GM19025 (cell line): ENCODE measurements at regions not wholly inside any gene's neighbourhood (a gene's known extent, or its start where the extent isn't known, plus 50 kb on each side); places are given as distances from the start of the nearest gene placed in this dataset.
"Not testable (repeated sequence)": the region's sequence is repeated elsewhere in the genome, so short reads cannot be mapped to it uniquely, and the experiment has no call there.

ENCODE experiments used
- ATAC-seq: cut with Tn5 transposase; IDR thresholded peaks from one replicate; pipeline ENCODE4 v1.9.1; 2021; ENCODE audit warnings: mild to moderate bottlenecking, low read depth, moderate library complexity; ENCODE audit not compliant: unreplicated experiment

DNA sequence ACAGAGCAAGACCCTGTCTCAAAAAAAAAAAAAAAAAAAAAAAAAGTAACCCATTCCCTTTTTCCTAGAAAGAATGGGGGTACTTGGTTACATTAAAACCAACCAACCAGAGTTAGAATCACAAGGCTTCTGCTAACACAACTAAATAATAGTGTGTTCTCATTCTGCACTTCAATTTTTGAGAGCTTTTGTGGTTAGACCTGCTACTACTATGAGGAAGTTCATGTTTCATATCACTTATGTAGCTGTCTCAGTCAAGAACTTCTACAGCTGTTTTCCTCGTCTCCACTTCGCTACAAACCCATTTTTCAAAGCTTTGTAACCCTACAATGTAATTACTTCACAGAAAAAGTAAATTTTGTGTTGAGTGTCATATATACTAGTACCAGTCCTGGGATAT lies 58.3 kb downstream of the PDHA2 start:
- no peak for ATAC-seq

DNA sequence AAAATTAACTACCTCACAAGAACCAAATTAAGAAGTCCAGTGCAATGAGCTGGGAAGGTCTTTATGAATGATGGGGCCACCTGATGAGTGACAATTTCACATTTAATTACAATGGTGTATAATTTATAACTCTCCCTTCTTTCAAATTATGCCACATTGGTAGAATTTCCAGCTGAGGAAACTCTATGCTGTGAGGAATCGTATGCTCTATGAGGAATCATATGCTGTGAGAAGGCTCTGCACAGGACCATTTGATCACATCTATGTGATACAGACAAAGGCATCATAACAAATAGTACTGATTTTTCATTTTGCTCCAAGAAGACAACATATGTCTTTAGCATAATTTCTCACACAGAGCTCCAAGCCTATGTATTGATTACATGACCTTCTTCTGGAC lies 69.3 kb downstream of the PDHA2 start:
- no peak for ATAC-seq

DNA sequence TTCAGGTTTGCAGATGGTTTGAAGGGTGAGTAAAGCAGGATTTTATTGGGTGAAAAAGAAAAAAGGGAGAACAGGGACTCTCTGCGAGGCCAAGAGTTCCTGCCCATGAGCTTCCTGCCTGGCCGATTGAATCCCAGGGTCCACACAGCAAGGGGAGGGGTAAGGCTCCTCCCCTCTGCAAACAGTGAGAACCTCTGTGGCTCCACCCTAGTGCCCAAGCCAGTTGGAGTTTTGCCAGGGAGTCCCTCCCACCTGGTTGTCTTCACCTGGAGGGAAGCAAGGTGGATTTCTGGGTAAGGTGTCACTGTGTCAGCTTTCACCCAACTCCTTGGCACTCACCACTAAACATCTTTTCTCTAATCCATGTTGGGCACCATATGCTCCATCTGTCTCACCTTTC lies 70.9 kb downstream of the PDHA2 start:
- no peak for ATAC-seq

DNA sequence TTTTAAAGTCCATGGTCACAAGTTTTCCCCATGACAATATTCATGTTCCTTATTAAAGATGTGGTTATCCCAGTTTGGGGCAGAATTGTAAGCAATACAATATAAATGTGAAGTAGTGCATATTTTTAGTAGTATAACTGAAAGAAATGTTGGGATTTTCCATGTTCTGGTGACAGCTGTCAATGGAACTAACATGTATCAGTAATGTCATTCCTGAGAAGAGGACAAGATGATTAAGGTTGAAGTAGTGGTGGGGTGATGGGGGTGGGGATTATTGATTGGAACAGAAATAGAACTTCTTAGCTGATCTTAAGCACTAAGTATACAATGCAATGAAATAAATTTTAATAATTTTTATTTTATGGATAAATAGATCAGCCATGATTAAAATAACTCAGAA lies 81.6 kb downstream of the PDHA2 start:
- no peak for ATAC-seq

DNA sequence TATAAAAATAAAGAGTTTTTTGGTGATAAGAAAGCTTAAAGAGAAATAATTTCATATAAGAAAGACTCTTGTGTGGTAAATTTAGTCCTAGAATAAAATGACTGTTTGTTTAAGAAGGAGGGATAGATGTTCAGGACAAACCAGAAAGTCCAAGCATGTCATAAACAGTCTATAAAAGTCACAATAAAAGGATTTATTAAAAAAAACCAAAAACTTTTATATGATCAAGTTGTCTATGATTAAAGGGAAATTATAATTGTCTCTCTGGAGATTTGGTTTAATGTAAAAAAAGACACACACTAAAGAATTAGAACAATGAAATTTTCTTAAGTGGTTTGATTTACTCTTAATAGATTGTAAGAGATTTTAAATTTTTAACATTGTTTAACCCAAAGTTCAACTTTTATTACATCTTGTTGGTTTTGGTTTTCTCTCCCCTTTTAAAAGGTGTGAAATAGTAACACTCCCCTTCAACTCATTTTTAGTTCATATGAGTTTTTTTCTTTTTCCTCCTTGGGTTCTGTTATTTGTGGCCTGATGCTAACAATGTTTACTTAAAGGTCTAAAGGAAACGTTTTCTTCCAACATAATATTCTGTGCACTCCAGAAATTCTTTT lies 89.7 kb downstream of the PDHA2 start:
- ATAC-seq = no peak

DNA sequence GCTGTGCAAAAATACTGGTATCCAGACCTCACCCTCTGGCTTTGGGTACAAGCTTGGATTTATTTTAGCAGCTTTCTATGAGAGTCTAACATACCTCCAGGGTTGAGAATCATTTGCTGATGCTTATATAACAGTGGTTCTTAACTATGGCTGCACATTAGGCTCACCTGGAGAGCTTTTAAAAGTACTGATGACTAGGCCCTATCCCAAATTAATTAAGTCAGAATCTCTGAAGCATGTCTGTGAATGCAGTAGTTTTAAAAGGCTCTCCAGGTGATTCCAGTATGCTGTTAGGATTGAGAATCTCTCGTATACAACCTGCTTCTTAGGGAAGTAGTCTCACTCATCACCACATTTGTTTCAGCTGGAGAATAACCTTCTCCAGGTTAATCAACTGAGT lies 99.2 kb downstream of the PDHA2 start:
- no peak for ATAC-seq

DNA sequence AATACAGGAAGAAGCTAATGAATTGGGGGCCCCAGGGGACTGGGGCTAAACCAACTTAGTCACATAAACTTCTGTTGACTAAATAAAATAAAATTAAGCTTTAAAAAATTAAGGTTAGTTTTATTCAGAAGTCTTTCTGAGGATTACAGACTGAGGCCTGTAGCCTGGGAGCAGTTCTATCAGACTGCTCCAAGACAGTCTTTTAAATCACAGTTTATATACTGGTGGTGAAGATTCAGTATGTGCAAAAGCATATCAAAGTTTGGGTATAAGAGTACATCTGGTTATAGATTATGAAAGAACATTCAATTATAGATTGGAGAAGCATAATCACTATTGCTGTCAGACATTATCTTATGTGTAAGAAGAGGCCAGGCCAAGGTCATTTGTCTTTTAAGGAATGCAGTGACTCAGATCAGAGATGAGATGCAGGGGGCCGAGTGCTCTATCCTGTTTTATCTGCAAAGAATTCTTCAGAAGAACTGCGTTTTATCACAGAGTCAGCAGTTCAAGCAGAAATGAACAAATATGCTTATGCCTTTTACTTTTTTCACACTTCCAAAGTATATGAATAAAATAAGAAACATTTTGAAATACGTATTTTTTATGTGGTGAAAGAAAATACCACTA lies 109.4 kb downstream of the PDHA2 start:
- ATAC-seq = no peak

DNA sequence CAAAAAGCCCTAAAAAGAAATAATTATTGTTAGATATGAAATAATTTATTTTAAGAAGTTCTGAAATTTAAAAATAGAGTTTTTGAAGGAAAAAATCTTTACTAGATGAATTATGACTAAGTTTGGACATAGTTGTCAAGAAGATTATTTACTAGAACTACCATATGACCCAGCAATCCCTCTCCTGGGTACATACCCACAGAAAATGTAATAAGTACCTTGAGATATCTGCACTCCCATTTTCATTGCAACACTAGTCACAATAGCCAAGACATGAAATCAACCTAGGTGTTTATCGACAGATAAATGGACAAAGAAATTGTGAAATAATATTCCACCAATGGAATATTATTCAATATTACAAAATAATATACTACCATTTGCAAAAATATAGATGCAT lies 109.9 kb downstream of the PDHA2 start:
- ATAC-seq = no peak

DNA sequence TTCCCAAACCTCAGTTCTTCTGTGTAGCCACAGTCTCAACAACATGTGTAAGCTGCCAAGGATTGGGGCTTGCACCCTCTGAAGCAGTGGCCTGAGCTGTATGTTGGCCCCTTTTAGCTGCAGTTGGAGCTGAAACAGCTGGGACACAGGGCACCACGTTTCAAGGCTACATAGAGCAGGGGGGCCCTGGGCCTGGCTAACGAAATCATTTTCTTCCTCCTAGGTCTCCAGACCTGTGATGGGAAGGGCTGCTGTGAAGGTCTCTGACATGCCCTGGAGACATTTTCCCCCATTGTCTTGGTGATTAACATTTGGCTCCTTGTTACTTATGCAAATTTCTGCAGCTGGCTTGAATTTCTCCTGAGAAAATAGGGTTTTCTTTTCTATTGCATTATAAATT lies 112.6 kb downstream of the PDHA2 start:
- not testable (repeated sequence) for ATAC-seq

DNA sequence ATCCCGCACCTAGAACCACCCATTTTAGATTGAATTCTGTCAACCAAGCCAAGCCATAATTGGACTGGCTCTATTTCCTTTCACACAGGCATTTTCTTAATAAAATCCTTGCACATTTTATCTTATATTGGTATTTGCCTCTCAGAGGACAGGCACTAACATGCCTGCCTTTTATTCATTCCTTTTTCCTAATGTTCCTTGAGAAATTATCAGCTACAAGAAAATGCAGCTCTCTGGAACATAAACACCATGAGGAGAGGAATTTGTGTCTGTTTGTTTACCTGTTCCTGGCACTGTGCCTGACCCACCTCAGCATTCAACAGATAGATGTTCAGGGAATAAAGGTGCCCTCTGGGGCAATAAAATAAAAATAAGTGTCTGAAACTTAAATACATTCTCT lies 116.2 kb downstream of the PDHA2 start:
- no peak for ATAC-seq

DNA sequence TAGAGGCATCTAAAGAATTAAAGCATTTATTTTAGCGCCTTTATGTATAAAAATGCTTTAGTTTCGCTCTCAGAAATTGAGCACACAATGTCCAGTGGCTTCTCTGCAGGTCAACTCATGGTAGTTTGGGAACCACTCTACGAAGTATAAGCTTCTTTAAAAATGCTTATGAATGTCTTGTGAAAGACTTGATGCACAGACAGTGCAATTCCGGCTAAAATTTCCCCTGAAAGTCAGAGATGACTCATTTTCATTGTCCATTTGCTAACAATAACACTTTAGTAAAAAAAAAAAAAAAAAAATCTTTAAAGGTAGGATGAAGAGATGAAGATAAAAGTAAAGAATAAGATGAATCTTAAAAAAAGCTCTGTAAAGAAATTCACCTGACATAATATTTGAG lies 117.2 kb downstream of the PDHA2 start:
- ATAC-seq = no peak

DNA sequence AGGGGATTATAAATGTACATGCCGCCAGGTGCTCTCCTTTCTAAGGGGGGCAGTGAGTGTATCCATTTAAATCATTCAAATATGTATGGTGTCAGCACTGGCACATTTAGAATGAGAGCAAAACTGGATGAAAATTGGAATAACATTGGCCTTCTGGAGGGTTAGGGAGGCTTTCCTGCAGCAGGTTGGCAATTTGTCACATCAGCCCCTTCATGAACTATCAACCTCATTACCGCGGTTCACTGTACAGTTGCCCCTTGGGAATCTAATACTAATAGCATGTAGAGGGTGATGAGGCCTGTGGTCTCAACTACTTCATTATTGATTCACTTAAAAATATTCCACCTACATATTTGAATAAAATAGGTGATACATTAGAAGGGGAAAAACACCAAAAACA lies 117.9 kb downstream of the PDHA2 start:
- ATAC-seq = no peak

DNA sequence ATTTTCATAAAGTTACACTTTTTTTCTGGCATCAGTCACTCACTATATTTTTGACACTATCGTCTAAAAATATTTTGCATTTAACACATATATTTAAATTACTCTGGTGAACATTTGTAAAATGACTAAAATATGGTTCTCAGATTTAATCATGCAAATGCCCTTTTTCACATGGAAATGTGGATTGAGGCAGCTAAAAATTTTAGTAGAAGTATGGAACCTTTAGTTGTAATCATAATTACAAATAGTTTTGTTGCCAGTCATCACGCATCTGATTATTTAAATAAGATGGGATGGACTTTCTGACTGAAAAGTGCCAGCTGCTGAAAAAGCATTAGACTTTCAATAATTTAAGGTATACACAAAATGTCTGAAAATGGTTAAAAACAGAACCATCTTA lies 119.3 kb downstream of the PDHA2 start:
- ATAC-seq = no peak

DNA sequence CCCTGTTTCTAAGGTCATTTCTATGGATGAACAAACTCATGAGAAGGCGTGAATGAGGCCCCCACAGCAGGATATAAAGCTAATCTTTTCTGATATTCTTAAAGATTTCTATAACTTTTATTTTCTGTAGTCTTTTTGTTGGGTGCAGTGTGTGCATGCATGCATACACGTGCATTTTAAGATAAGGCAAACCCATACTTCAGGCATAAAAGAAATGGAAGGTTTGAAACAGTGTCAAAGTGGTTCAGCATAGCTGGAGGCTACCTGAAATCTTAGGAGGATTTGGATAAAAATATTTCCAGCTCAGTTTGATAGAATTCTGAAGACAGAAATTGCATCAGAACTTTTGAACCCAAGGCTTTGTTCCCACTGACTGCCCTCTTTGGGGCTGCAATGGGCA lies 119.7 kb downstream of the PDHA2 start:
- no peak for ATAC-seq

DNA sequence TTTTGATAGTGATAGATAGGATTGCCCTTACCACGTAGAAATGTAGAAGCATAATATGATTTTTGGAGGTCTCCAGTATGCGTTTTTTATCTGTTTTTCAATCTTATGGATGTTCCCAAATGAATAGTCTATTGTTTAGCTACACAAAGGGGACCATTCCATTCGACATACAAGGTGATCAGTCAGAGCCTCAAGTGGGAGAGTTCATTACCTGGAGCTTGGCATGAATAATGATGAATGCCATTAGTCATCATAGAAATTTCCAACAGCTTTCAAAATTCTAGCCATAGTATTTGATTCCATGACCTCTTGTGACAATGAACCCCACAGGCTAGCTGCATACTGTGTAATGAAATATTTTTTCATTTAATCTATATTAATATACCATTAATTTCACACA lies 123.6 kb downstream of the PDHA2 start:
- ATAC-seq = no peak

DNA sequence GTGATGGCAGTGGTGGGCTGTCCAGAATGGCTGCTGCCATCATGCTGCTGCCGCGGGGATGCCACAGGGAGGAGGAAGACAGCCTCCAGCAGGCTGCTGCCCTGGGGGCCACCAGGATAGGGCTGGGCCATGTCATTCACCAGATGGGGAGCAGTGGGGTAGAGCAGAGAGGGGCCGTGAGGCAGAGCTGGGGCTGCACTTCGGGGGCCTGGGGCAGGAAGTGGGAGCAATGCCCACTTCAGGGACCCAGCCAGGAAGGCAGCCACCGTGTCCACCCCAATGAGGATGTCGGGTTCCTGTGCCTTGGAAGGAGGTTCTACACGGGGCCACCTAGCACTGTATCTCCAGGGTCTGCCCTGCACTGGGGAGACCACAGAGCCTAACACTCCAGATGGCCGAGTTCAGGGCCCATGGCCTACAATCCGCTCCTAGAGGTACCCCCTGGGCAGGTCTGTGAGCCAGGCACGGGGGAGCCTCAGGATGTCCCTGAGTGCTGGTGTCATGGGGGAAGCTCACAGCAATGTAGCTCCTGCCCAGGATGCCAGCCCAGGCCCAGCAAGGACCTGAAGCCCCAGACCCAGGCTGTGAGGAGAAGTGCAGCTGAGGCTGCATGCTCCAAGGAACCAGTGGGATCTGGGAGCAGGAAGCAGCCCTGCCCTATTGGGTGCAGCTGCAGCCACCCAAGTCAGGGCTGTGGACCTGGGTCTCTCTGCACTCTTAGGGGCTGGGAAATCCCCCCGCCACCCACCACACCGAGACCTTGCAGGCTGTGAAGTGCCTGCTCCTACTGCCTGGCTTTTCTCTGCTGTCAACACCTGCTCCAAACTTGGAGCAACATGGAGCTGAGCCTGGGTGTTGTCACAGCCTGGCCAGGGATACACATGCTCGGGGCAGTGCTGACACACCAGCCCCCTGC lies 140.3 kb downstream of the PDHA2 start:
- no peak for ATAC-seq

DNA sequence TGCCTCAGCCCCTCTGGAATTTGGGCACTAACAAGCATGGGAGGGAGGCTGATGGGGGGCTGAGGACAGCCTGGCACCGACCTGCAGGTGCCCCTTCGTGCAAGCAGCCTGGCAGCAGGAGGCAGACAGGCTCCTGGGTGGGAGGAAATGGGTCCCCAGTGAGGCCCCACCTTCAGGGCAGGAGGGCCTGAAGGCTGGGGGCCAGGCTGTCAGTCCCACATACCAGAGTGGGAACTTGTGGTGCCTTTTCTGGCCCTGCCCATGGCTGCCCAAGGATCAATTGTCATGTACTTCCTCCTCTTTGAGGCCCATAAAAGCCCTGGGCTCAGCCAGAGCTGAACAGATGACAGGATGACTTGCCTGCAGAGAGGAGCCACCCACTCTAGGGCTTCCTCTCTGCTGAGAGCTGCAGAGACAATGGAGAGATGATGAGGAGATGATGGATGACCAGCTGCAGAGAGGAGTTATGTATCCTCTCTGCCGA lies 141.0 kb downstream of the PDHA2 start:
- ATAC-seq = no peak

DNA sequence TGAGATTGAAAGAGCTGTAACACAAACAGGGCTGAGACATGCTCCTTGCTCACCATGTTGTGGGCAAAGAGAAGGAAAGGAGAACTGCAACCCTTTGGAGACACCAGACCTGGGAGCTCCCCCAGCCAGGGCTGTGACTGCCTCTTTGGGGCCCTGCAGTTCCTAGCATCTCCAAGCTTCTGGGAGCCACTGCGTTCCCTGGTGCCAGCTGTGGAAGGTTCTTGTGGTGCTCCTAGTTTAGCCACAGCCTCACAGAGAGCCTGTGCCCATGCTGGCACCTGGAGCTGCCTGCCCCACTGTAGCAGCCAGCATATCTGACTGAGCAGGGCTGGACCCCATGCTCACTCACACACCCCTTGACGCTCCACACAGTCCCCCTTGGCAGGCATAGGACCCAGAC lies 141.7 kb downstream of the PDHA2 start:
- ATAC-seq = no peak

DNA sequence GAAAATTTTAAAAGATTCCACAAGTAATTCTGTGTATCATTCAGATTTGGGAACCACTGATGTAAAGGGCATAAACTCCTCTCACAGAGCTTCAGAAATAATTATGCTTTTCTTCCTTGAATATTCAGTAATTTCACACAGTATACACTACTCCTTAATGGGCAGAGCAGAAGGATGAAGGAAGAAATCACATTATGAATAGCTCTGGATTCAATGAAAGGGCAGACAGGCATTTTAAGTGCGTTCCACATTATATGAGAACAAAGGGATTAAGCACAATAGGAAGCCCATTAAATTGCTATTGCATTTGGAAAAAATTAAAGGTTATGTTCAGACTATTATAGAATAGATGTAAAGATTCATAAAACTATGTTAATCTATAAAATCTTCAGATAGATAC lies 142.6 kb downstream of the PDHA2 start:
- ATAC-seq = no peak

DNA sequence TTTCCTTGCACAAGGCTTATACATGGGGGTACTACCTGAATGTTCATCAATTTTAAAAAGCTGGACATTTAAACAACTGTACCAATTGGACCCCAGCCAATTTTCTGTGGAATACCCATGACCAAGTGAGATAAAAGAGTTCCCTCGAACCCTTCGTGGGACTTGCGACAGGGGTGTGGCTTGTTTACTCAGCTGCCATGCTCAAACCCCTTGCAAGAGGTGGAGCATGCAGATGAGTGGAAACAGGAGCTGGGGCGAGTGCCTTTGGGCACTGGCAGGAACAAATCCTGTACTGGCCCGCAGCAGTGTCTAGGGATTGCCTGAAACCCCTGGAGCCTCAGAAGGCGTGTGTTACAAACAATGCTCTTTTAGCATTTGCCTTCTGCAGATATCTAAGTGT lies 144.2 kb downstream of the PDHA2 start:
- ATAC-seq = no peak

DNA sequence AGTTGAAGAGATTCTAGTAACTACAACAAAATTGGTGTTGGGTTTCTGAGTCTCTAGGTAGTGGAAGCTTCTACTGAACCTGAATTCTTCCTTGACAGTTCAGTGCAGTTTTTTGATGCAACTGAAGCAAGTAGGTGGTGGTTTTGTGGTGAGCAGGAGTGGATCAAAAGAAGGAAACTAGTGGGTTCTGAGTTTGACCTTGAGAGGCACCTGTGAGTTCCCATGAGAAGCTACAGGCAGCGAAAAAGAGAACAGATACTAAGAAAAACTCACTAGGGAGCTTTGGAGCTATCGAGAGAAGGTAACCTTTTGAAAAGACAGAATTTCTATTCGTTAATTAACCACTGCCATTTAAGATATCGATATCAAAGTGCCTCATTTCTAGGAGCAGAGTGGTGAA lies 145.2 kb downstream of the PDHA2 start:
- ATAC-seq = no peak
